ENCODE measurements at regions not wholly inside any gene's neighbourhood (a gene's known extent, or its start where the extent isn't known, plus 50 kb on each side); places are given as distances from the start of the nearest gene placed in this dataset.

- POLR2A ChIA-PET (ENCODE audit: partially characterized antibody): no interaction called here
- peaks cover 0 to 23% (median 9%) of the 10 kb centered on the region in 8 donors for H3K9me3 Mint-ChIP-seq
- DNase-seq: no peak
- Histone ChIP-seq H3K27ac (ENCODE audit: low read depth, low read length) (no peak overlapping the region), H3K27me3 (ENCODE audit: insufficient read depth, low read length) (no peaks in the 10 kb centered on the region), H3K9me3 (ENCODE audit: control insufficient read depth in 1 of 2, low read length in 2 of 2) (no peaks in the 10 kb centered on the region), H3K4me3 (ENCODE audit: low read length in 2 of 2) (no peak overlapping the region), H3K4me1 (ENCODE audit: insufficient read depth, low read length) (no peaks in the 10 kb centered on the region), H3K36me3 (ENCODE audit: insufficient read depth, low read length) (no peaks in the 10 kb centered on the region)
- intact Hi-C loops (cut with micrococcal nuclease): no loop called here
- no peaks in the 10 kb centered on the region for H3K4me1 Mint-ChIP-seq
- H3K4me3 Mint-ChIP-seq: no peak overlapping the region
- no peaks in the 10 kb centered on the region for H3K36me3 Mint-ChIP-seq
- H3K27me3 Mint-ChIP-seq: no peaks in the 10 kb centered on the region
- H3K27ac Mint-ChIP-seq: no peak overlapping the region
- CTCF ChIA-PET (ENCODE audit: partially characterized antibody): no interaction called here
Observed at GRCh38 chr6:8659404-8660189, 224.3 kb upstream of the SLC35B3 start.

DNA sequence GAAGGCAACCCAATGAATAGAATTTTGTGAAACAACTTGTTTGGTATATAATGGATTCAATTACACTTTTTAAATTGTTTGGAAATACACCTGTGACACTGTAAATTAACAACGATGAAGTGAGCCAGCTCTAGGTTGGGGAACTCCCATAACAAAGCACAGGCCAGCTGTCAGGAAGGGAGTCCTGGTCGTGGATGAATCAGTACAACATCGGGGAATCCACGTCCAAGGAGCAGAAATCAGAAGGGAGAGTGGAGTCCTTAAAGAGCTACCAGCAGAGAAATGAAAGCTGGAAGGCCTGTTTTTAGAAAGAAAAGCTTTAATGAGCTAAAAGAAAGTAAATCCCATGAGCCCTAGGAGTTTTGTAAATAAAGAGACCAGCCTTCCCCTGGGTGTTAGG lies 223.1 kb upstream of the SLC35B3 start:
- POLR2A ChIA-PET (ENCODE audit: partially characterized antibody): no interaction called here
- no peaks in the 10 kb centered on the region for H3K36me3 ChIP-seq (ENCODE audit: insufficient read depth, low read length)
- CTCF ChIA-PET (ENCODE audit: partially characterized antibody): no interaction called here
- H3K27ac Mint-ChIP-seq: no peak overlapping the region
- no peaks in the 10 kb centered on the region for H3K4me1 ChIP-seq (ENCODE audit: insufficient read depth, low read length)
- DNase-seq: no peak
- peaks cover 0 to 28% (median 8%) of the 10 kb centered on the region in 8 donors for H3K9me3 Mint-ChIP-seq
- no peaks in the 10 kb centered on the region for H3K27me3 Mint-ChIP-seq
- intact Hi-C loops (cut with micrococcal nuclease): no loop called here
- no peaks in the 10 kb centered on the region for H3K36me3 Mint-ChIP-seq
- H3K4me3 ChIP-seq (ENCODE audit: low read length in 2 of 2): no peak overlapping the region
- no peak overlapping the region for H3K27ac ChIP-seq (ENCODE audit: low read depth, low read length)
- H3K27me3 ChIP-seq (ENCODE audit: insufficient read depth, low read length): no peaks in the 10 kb centered on the region
- H3K4me1 Mint-ChIP-seq: no peaks in the 10 kb centered on the region
- no peak overlapping the region for H3K4me3 Mint-ChIP-seq
- H3K9me3 ChIP-seq (ENCODE audit: control insufficient read depth in 1 of 2, low read length in 2 of 2): no peaks in the 10 kb centered on the region

DNA sequence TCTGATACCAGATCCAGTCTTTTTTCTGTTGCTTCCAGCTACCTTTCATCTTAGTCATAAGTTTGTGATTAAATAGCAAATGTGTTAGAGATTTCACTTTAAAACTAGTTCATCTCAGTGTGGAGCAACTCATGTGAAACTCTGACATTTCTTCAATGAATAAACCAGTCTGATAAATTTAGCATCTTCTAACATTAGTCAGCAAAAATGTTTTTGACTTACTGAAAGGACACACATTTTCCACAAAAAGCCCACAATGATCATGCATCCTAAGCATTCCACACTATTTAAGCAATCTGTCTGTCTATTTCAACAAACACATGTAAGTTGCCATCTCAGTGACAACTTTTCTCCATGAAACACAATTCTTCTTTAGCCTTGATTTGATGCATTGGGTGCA lies 222.2 kb upstream of the SLC35B3 start:
- Mint-ChIP-seq H3K36me3 (no peaks in the 10 kb centered on the region), H3K9me3 (peaks cover 0 to 32% (median 10%) of the 10 kb centered on the region in 8 donors), H3K27me3 (no peaks in the 10 kb centered on the region), H3K4me3 (no peak overlapping the region), H3K4me1 (no peaks in the 10 kb centered on the region), H3K27ac (no peak overlapping the region)
- no peak for DNase-seq
- Histone ChIP-seq H3K36me3 (ENCODE audit: insufficient read depth, low read length) (no peaks in the 10 kb centered on the region), H3K4me1 (ENCODE audit: insufficient read depth, low read length) (no peaks in the 10 kb centered on the region), H3K27ac (ENCODE audit: low read depth, low read length) (no peak overlapping the region), H3K4me3 (ENCODE audit: low read length in 2 of 2) (no peak overlapping the region), H3K27me3 (ENCODE audit: insufficient read depth, low read length) (no peaks in the 10 kb centered on the region), H3K9me3 (ENCODE audit: control insufficient read depth in 1 of 2, low read length in 2 of 2) (no peaks in the 10 kb centered on the region)
- intact Hi-C loops (cut with micrococcal nuclease): no loop called here
- POLR2A ChIA-PET (ENCODE audit: partially characterized antibody): no interaction called here
- CTCF ChIA-PET (ENCODE audit: partially characterized antibody): no interaction called here

DNA sequence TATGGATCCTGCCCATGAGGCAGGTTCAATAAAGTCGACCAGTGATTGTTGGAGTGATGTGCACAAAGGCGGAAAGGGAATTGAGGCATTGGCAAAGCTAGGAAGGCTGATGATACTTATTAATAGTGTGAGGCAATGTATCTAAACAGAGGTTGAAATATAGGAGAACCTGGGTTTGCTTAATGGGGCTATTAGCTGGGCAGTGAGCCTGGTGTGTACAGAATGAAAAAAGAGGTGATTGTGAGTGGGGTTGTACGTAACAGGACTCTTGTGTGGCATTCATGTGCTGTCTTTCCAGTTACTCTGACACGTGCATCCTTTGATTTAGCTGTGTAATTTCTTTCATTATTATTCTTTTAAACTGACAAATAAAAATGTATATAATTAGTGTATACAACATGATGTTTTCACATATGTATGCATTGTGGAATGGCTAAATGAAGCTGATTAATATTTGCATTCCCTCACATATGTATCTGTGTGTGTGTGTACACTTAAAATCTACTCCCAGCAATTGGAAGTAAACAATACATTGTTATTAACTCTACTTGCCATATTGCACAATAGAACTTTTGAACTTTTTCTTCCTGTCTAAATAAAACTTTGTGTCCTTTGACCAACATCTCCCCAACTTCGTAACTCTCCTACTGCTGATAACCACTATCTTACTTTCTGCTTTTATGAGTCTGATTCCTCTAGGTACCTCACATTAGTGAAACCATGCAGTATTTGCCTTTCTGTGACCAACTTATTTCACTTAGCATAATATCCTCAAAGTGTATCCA lies 220.5 kb upstream of the SLC35B3 start:
- H3K4me3 Mint-ChIP-seq: no peak overlapping the region
- H3K9me3 ChIP-seq (ENCODE audit: control insufficient read depth in 1 of 2, low read length in 2 of 2): no peaks in the 10 kb centered on the region

DNA sequence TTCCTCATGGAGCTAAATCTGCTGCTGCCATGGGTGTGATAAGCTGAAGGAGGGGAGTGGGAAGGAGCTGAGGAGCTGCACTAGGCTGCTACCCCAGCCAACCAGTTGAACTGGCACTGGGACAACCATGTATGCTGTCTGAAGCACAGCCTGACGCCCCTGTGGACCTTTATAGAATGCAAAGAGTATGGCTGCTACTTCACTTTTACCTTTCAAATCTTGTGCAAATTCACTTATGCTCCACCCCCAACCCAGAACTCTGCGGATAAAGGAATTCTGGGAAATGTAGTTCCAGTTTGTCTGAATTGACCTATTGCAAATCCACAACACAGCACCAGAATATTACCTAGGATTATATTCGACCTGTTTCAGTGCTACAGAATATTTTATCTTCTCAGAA lies 217.4 kb upstream of the SLC35B3 start:
- Histone ChIP-seq H3K27ac (ENCODE audit: low read depth, low read length) (no peak overlapping the region), H3K4me3 (ENCODE audit: low read length in 2 of 2) (no peak overlapping the region), H3K27me3 (ENCODE audit: insufficient read depth, low read length) (no peaks in the 10 kb centered on the region), H3K4me1 (ENCODE audit: insufficient read depth, low read length) (no peaks in the 10 kb centered on the region), H3K9me3 (ENCODE audit: control insufficient read depth in 1 of 2, low read length in 2 of 2) (no peaks in the 10 kb centered on the region), H3K36me3 (ENCODE audit: insufficient read depth, low read length) (no peaks in the 10 kb centered on the region)
- CTCF ChIA-PET (ENCODE audit: partially characterized antibody): no interaction called here
- H3K4me3 Mint-ChIP-seq: no peak overlapping the region
- DNase-seq: no peak
- H3K4me1 Mint-ChIP-seq: no peaks in the 10 kb centered on the region
- no peaks in the 10 kb centered on the region for H3K27me3 Mint-ChIP-seq
- no peak overlapping the region for H3K27ac Mint-ChIP-seq
- no peaks in the 10 kb centered on the region for H3K36me3 Mint-ChIP-seq
- peaks cover 10 to 45% (median 23%) of the 10 kb centered on the region in 8 donors for H3K9me3 Mint-ChIP-seq
- POLR2A ChIA-PET (ENCODE audit: partially characterized antibody): no interaction called here
- intact Hi-C loops (cut with micrococcal nuclease): no loop called here

More for the DNA sequence above, 220.5 kb upstream of the SLC35B3 start:
- no peaks in the 10 kb centered on the region for H3K27me3 ChIP-seq (ENCODE audit: insufficient read depth, low read length)
- Mint-ChIP-seq H3K36me3 (no peaks in the 10 kb centered on the region), H3K9me3 (peaks cover 4 to 37% (median 9%) of the 10 kb centered on the region in 8 donors), H3K27ac (no peak overlapping the region), H3K4me1 (no peaks in the 10 kb centered on the region), H3K27me3 (no peaks in the 10 kb centered on the region)
- intact Hi-C loops (cut with micrococcal nuclease): no loop called here
- POLR2A ChIA-PET (ENCODE audit: partially characterized antibody): no interaction called here
- no peaks in the 10 kb centered on the region for H3K4me1 ChIP-seq (ENCODE audit: insufficient read depth, low read length)
- CTCF ChIA-PET (ENCODE audit: partially characterized antibody): no interaction called here
- no peak overlapping the region for H3K4me3 ChIP-seq (ENCODE audit: low read length in 2 of 2)
- no peaks in the 10 kb centered on the region for H3K36me3 ChIP-seq (ENCODE audit: insufficient read depth, low read length)
- H3K27ac ChIP-seq (ENCODE audit: low read depth, low read length): no peak overlapping the region
- no peak for DNase-seq

DNA sequence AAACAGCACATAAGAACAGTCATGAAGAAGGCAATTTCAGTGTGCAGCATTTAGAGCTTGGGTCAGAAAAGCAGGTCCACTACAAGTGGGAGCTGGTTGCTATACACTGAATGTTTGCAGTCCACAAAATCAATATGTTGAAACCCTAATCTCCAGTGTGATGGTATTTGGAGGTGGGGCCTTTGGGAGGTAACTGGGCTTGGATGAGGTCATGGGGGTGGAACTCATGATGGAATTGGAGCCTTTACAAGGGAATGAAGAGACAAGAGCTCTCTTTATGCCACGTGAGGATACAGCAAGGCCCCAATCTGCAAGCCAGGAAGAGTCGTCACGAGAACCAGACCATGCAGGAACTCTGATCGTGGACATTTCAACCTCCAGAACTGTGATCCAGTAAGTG lies 216.7 kb upstream of the SLC35B3 start:
- Mint-ChIP-seq H3K4me3 (no peak overlapping the region), H3K27me3 (no peaks in the 10 kb centered on the region), H3K4me1 (no peaks in the 10 kb centered on the region), H3K36me3 (no peaks in the 10 kb centered on the region), H3K9me3 (peaks cover 12 to 46% (median 25%) of the 10 kb centered on the region in 8 donors), H3K27ac (no peak overlapping the region)
- CTCF ChIA-PET (ENCODE audit: partially characterized antibody): no interaction called here
- intact Hi-C loops (cut with micrococcal nuclease): no loop called here
- H3K27ac ChIP-seq (ENCODE audit: low read depth, low read length): no peak overlapping the region
- no peak for DNase-seq
- no peaks in the 10 kb centered on the region for H3K9me3 ChIP-seq (ENCODE audit: control insufficient read depth in 1 of 2, low read length in 2 of 2)
- no peaks in the 10 kb centered on the region for H3K27me3 ChIP-seq (ENCODE audit: insufficient read depth, low read length)
- no peaks in the 10 kb centered on the region for H3K36me3 ChIP-seq (ENCODE audit: insufficient read depth, low read length)
- H3K4me1 ChIP-seq (ENCODE audit: insufficient read depth, low read length): no peaks in the 10 kb centered on the region
- POLR2A ChIA-PET (ENCODE audit: partially characterized antibody): no interaction called here
- H3K4me3 ChIP-seq (ENCODE audit: low read length in 2 of 2): no peak overlapping the region

DNA sequence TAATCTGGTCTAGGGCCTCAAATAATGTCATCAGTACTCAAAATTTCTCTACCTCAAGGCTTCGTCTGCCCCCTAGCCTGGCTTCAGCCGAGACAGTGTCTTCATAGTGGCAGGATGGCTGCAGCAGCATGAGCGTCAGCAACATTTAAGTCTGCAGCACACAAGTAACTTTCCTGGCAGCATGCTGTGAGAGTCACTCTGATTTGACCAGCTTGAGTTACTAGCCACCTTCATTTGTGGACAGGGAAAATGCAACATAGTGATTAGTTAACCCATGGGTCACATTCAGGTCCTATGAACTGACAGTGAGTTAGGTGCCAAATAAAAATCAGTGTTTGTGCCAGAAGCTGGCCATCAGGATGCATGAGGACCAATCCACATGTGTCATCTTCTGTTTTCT lies 209.9 kb upstream of the SLC35B3 start:
- intact Hi-C loops (cut with micrococcal nuclease): no loop called here
- DNase-seq: no peak
- ChIA-PET POLR2A (ENCODE audit: partially characterized antibody) (no interaction called here), CTCF (ENCODE audit: partially characterized antibody) (no interaction called here)
- Mint-ChIP-seq H3K27ac (no peak overlapping the region), H3K4me1 (no peaks in the 10 kb centered on the region), H3K27me3 (no peaks in the 10 kb centered on the region), H3K4me3 (no peak overlapping the region), H3K36me3 (no peaks in the 10 kb centered on the region), H3K9me3 (peaks cover 14 to 62% (median 41%) of the 10 kb centered on the region in 8 donors)
- no peaks in the 10 kb centered on the region for H3K4me1 ChIP-seq (ENCODE audit: insufficient read depth, low read length)
- H3K36me3 ChIP-seq (ENCODE audit: insufficient read depth, low read length): no peaks in the 10 kb centered on the region
- no peaks in the 10 kb centered on the region for H3K27me3 ChIP-seq (ENCODE audit: insufficient read depth, low read length)
- no peaks in the 10 kb centered on the region for H3K9me3 ChIP-seq (ENCODE audit: control insufficient read depth in 1 of 2, low read length in 2 of 2)
- H3K4me3 ChIP-seq (ENCODE audit: low read length in 2 of 2): no peak overlapping the region
- H3K27ac ChIP-seq (ENCODE audit: low read depth, low read length): no peak overlapping the region
